ENCODE measurements at regions not wholly inside any gene's neighbourhood (a gene's known extent, or its start where the extent isn't known, plus 50 kb on each side); places are given as distances from the start of the nearest gene placed in this dataset.

DNA sequence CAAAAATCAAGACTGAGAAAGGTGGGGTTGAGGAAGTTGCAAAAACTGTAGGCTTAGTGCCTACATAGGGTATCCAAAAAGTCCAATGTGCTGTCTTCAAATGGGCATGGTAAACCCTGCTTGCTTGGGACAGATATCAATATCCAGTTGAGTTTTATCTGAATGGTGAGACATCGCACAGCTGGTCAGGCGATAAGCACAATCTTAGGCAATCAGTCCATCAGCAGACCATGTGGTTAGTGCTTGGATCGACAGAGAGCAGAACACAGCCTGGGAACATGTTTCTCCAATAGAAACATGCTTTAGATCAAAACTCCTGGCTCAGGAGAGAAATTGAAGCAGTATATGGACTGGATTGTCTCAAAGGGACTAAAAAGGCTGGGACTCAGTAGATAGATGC is 151.3 kb upstream of the IPO5 start:
- no peak for TF ChIP-seq YY1 (IDR thresholded peaks at IDR 0.05; ENCODE audit: insufficient read depth, insufficient read length)
- no peak for TF ChIP-seq SUZ12 (IDR thresholded peaks at IDR 0.05; ENCODE audit: extremely low read depth, insufficient read depth, insufficient read length)

All from NT2/D1 (cell line).